ENCODE measurements at regions not wholly inside any gene's neighbourhood (a gene's known extent, or its start where the extent isn't known, plus 50 kb on each side); places are given as distances from the start of the nearest gene placed in this dataset.

- DNase-seq: no peak
Measured at GRCh38 chr9:13629067-13629466, 349.6 kb upstream of the MPDZ start.

GRCh38 chr9:13628526-13628925, 349.0 kb upstream of the MPDZ start:
- no peak for DNase-seq

DNA sequence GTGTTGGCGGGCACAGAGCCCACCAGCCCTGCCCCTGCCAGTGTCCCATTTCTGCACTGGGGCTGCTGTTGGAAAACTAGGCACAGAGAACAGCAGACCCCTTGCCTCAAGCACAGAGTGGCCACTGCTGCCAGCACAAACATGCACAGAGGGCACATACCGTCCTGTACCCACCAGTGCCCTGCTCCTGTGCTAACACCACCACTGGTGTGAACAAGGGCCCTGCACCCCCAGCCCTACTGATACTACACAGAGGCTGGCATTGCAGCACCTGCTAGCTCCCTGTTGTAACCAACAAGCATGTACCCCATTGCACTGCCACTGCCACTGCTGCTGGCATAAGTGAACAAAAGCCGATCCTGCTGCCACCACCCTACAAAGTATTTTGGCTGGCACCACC, 348.0 kb upstream of the MPDZ start:
- DNase-seq: no peak

- DNase-seq: no peak
Measured at GRCh38 chr9:13627071-13627470, 347.6 kb upstream of the MPDZ start.

DNA sequence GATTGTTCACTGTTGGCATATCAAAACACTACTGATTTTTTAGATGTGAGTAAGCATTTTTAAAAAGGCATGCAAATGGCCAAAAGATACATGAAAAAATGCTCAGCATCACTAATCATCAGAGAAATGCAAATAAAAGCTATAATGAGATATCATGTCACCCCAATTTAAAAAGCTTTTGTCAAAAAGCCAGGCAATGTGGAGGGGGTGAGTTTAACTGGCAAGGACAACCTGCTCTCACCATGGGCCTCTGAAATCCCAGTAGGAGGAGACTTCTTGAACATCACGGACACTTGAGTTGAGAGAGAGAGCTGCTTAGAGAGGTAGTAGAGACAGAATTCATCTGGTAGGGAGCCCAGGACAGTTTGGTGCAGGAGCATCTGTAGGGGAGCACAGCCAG, 347.1 kb upstream of the MPDZ start:
- DNase-seq: no peak

DNA sequence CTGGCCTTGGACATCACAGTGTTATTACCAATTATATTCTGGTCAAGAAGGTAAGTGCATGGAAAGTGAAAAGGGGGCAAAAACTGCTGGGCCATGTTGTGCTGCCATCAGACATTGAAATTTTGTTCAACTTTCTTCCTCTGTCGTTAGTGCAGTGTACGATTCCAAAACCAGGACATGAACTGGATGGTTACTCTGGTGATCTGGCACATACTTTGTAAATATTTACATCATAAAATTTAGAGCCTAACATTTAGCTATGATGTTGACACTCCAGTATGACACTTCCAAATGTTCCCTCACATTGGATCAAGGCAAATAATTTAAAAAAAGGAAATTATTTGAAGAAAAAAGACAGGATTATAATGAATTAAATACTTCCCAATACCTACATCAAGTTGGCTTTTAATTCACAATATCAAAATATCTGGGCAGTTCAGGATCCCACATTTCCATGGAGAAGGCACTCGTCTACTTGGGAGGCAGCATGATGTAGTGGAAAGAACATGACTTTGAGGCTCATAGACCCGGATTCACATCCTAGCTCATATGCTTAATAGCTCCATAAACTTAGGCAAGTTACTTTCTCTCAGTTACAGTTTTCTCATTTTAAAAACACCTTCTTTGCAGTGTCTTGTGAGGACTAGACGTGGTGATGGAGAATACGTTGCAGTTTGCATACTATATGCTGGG, 342.5 kb upstream of the MPDZ start:
- DNase-seq: no peak

DNA sequence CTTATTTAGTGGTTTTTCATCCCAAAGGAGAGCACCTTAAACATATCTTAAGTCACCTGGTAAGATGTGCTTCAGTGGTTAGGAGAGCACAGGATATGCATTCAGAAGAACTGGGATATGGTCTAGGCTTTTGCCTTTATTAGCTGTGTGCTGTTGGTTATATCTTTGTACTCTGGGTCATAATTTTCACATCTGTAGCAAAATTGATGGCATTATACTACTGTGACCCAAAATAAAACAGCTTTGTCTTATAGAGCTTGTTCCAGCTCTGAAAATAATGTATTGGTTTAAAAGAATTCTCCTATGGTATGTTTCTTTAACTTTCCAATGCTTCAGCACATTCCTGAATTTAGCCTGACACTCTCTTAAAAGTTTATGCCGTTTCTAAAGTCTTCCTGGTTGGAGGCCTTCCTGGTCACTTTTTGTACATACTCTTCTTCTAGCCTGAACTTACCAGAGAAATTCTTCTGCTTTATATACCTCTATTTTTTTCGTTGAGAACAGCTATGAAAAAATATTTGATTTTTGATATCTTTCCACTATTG, 337.1 kb upstream of the MPDZ start:
- no peak for DNase-seq

GRCh38 chr9:13615660-13616490, 336.4 kb upstream of the MPDZ start:
- DNase-seq: no peak

GRCh38 chr9:13614060-13614459, 334.6 kb upstream of the MPDZ start:
- DNase-seq: no peak

GRCh38 chr9:13613296-13613695, 333.8 kb upstream of the MPDZ start:
- no peak for DNase-seq

- DNase-seq: no peak
Measured at GRCh38 chr9:13608451-13608850, 329.0 kb upstream of the MPDZ start.

- DNase-seq: peak; percentile 44
Measured at GRCh38 chr9:13607481-13608441, 328.3 kb upstream of the MPDZ start.

GRCh38 chr9:13606586-13606985, 327.1 kb upstream of the MPDZ start:
- no peak for DNase-seq

DNA sequence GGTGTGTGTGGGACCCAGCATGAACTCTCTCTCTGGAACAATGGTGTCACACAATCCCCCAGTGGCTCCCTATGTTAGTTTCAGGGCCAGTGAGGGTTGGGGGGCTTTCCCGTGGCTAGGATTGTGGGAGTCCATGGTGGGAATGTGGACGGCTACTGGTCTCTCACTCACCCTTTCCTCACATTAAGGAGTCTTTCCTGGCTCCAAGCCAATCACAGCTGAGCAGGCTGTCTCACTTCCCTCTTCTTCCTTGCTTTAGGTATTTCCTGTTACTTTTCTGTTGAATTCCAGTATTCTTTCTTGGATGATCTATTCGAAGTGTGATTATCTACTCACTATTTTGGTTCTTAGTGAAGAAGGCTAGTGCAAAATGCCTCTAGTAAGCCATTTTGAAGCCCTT, 324.4 kb upstream of the MPDZ start:
- DNase-seq: no peak

GRCh38 chr9:13598738-13599137, 319.2 kb upstream of the MPDZ start:
- DNase-seq: no peak

- DNase-seq: no peak
Measured at GRCh38 chr9:13597427-13597826, 317.9 kb upstream of the MPDZ start.

GRCh38 chr9:13597004-13597403, 317.5 kb upstream of the MPDZ start:
- no peak for DNase-seq

DNA sequence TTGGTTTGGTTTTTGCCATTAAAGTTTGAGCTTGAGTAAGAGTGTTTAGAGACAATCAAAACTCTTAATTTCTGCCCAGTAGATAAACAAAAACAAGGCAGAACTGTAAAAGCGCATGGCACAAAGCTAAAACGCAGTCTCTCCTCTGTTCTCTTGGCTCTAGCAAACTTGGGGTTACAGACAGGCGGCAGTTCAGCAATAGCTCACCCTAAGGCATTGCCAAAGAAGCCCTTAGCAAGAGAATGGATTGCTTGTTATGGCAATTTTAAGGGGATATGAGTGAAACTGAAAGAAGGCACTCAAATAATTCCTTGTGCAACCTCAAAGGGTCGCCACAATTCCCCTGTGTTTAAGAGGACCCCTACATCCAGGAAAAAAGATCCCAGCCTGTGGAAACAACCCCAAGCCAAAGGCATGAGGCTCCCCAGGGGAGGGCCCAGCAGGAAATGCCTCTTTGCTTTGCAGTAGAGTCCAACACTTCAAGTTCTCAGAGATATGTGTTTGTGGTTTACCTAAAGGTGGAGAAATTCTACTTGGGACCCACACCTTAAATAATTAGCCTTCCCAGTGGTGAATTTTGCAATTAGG, 317.0 kb upstream of the MPDZ start:
- DNase-seq: no peak

DNA sequence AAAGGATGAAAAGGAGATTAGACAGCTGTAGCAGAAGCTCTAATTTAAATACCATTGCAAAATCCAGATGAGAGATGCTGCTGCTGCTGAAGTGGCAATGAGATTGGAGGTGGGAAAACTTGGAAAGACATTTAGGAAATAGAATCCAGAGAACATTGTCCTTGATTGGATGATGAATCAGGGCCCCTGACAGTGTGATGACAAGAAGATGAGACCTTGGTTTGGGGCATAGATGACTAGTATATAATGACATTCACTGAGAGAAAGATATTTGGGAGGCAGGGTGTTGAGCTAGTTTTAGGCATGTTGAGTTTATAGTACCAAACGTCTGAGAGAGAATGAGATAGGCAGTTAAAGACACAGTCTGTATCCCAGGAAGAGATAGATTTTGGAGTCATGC, 311.5 kb upstream of the MPDZ start:
- no peak for DNase-seq

DNA sequence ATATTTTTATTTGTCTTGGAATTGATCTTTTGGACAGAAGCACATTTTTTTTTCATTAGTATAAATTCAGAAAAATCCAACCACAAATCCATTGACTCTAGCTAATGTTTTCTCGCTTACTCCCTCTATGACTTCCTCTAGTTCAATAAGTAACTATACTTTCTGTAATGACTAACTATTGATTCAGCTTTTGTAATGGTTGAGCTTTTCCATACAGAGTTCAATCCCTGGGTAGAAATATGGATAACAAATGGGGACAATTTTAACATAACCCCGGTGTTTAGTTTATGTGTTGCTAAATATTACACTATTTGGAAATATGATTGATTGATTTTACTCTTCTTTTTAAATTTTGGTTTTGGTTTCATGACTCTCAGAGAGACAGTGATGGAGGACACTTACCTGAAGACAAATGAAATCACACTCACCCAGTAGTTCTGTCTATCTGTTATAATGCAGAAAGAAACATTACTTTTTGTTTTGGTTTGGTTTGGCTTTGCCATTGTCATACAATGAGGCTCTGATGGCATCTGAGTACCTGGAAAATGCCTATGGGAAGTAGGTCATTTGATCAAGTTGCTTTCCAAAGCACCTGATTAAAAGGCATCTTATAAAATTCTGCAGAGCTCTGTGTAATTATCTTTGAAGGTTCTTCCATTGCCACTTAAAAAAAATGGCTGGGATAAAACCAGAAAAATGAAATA, 309.7 kb upstream of the MPDZ start:
- DNase-seq: no peak

DNA sequence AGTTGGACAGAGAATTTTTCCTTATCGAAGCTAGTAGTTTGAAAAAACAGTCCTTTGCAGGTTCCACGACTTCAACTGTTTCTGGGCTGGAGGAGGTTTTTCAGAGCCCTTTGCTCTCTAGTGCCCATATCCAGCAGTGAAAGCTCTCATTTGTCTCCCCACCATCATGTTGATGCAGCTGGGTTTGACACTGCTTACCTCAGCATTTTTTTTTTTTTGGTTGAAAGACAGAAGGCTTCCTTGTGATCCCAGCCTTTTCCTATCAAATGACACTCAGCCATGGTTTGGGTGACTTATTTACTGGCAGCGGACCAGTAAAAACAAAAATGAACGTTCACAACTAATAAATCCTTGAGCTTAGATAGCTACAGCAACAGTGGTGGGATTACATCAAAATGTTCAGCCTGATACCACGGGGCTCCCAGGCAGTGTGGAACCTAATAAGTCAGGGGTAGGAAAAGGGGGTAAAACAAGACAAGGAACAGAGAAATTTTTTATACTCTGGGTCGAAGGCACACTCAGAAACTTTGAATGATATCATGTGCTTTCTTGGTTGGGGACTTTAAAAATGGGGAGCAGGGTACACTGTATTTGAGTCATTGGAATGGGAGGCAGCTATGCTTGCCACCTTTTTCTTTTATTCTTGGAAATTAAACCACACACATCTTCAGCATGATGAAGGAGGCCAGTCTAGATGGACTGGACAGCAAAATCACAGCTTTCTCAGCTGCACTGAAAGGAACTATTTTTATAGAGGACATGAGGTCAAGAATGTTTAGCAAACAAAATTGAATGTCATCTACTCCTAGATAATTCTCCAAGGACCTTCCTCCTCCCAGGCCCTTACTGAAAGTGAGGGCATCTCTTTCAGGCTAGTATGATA, 308.9 kb upstream of the MPDZ start:
- DNase-seq: no peak
